Pulmonary artery endothelial cell (primary cell): ENCODE measurements at regions not wholly inside any gene's neighbourhood (a gene's known extent, or its start where the extent isn't known, plus 50 kb on each side); places are given as distances from the start of the nearest gene placed in this dataset.
"Not testable (repeated sequence)": the region's sequence is repeated elsewhere in the genome, so short reads cannot be mapped to it uniquely, and the experiment has no call there.

Source experiments
- DNase-seq: peaks from one replicate; pipeline ENCODE4 v3.0.0-alpha.2; 2011; ENCODE audit warnings: low read depth, low spot score

- DNase-seq: no peak
Measured at GRCh38 chr7:37546677-37547076, 98.0 kb upstream of the ELMO1 start.

GRCh38 chr7:37549076-37549931, 100.6 kb upstream of the ELMO1 start:
- DNase-seq: no peak

- no peak for DNase-seq
Measured at GRCh38 chr7:37550426-37550825, 101.8 kb upstream of the ELMO1 start.

GRCh38 chr7:37550872-37551271, 102.2 kb upstream of the ELMO1 start:
- DNase-seq: no peak

- DNase-seq: no peak
Measured at GRCh38 chr7:37552030-37552429, 103.4 kb upstream of the ELMO1 start.

GRCh38 chr7:37552439-37552838, 103.8 kb upstream of the ELMO1 start:
- DNase-seq: not testable (repeated sequence)

- no peak for DNase-seq
Measured at GRCh38 chr7:37555528-37555927, 106.9 kb upstream of the ELMO1 start.

- no peak for DNase-seq
Measured at GRCh38 chr7:37557571-37558209, 109.0 kb upstream of the ELMO1 start.

- no peak for DNase-seq
Measured at GRCh38 chr7:37558320-37559096, 109.8 kb upstream of the ELMO1 start.

- no peak for DNase-seq
Measured at GRCh38 chr7:37570145-37570544, 113.4 kb upstream of the GPR141 start.

- no peak for DNase-seq
Measured at GRCh38 chr7:37571806-37572205, 111.8 kb upstream of the GPR141 start.

GRCh38 chr7:37577412-37577811, 106.2 kb upstream of the GPR141 start:
- DNase-seq: no peak

GRCh38 chr7:37577901-37578300, 105.7 kb upstream of the GPR141 start:
- DNase-seq: no peak

GRCh38 chr7:37578350-37578749, 105.2 kb upstream of the GPR141 start:
- no peak for DNase-seq

- no peak for DNase-seq
Measured at GRCh38 chr7:37580376-37580775, 103.2 kb upstream of the GPR141 start.

GRCh38 chr7:37584651-37585463, 98.7 kb upstream of the GPR141 start:
- DNase-seq: not testable (repeated sequence)

- no peak for DNase-seq
Measured at GRCh38 chr7:37590824-37591223, 92.7 kb upstream of the GPR141 start.

GRCh38 chr7:37592366-37592765, 91.2 kb upstream of the GPR141 start:
- no peak for DNase-seq

GRCh38 chr7:37594602-37595001, 89.0 kb upstream of the GPR141 start:
- no peak for DNase-seq

GRCh38 chr7:37598824-37599223, 84.7 kb upstream of the GPR141 start:
- DNase-seq: no peak

- DNase-seq: no peak
Measured at GRCh38 chr7:37601321-37601720, 82.2 kb upstream of the GPR141 start.
